ENCODE measurements at regions not wholly inside any gene's neighbourhood (a gene's known extent, or its start where the extent isn't known, plus 50 kb on each side); places are given as distances from the start of the nearest gene placed in this dataset.

DNA sequence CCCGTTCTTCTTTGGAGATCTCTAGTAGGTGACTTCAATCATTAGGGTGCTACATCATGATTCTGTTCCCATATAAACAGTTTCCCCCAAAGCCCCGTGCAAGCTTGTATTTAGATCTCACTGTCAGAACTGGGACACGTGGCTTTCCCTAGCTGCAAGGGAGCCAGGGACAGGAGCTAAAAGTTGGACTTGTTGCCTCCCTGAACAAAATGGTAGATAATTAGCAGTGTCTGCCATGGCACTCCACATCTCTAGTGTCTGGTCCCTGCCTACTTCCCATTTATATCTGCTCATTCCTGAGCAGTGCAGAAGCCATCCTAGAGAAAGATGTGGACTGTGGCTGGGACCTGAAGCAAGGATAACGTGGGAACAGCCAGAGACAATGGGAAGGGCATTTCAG is 76.6 kb upstream of the FGFR2 start:
- TF ChIP-seq, protein P1, sequence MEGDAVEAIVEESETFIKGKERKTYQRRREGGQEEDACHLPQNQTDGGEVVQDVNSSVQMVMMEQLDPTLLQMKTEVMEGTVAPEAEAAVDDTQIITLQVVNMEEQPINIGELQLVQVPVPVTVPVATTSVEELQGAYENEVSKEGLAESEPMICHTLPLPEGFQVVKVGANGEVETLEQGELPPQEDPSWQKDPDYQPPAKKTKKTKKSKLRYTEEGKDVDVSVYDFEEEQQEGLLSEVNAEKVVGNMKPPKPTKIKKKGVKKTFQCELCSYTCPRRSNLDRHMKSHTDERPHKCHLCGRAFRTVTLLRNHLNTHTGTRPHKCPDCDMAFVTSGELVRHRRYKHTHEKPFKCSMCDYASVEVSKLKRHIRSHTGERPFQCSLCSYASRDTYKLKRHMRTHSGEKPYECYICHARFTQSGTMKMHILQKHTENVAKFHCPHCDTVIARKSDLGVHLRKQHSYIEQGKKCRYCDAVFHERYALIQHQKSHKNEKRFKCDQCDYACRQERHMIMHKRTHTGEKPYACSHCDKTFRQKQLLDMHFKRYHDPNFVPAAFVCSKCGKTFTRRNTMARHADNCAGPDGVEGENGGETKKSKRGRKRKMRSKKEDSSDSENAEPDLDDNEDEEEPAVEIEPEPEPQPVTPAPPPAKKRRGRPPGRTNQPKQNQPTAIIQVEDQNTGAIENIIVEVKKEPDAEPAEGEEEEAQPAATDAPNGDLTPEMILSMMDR (conservative IDR thresholded peaks at IDR 0.05 in 1 of 2, IDR thresholded peaks at IDR 0.05 in 1 of 2; ENCODE audit: extremely low read depth in 1 of 2, insufficient read depth in 1 of 2, low read depth in 1 of 2, low read length in 2 of 2): no peak
- TF ChIP-seq EZH2 (IDR thresholded peaks at IDR 0.05; ENCODE audit: borderline replicate concordance, low read length): no peak
